Hepatocyte (in vitro differentiated cells): ENCODE measurements at regions not wholly inside any gene's neighbourhood (a gene's known extent, or its start where the extent isn't known, plus 50 kb on each side); places are given as distances from the start of the nearest gene placed in this dataset.

Experiments
- DNase-seq: peaks from one replicate; pipeline ENCODE4 v3.0.0-alpha.2; 2016; ENCODE audit warnings: low spot score
- H2AFZ ChIP-seq: fragments of 200-600 bp; sonication (generic); 2 replicates; pipeline ENCODE4 v1.6.0; 2016; ENCODE audit warnings: antibody characterized with exemption, mild to moderate bottlenecking
- H3K27ac ChIP-seq: fragments of 200-600 bp; sonication (generic); 2 replicates; pipeline ENCODE4 v1.5.1; 2016; ENCODE audit warnings: mild to moderate bottlenecking
- H3K27me3 ChIP-seq: fragments of 200-600 bp; sonication (generic); 2 replicates; pipeline ENCODE4 v1.6.1; 2016
- H3K36me3 ChIP-seq: fragments of 200-600 bp; sonication (generic); replicated peaks from 2 replicates; pipeline ENCODE4 v1.5.1; 2016; ENCODE audit warnings: low read depth; ENCODE audit not compliant: insufficient read depth
- H3K4me1 ChIP-seq: fragments of 200-600 bp; sonication (generic); 2 replicates; pipeline ENCODE4 v1.5.1; 2016; ENCODE audit warnings: mild to moderate bottlenecking, moderate library complexity; ENCODE audit not compliant: insufficient read depth
- H3K4me2 ChIP-seq: fragments of 200-600 bp; sonication (generic); 2 replicates; pipeline ENCODE4 v1.6.0; 2016
- H3K4me3 ChIP-seq: fragments of 200-600 bp; sonication (generic); 2 replicates; pipeline ENCODE4 v1.5.1; 2016; ENCODE audit warnings: mild to moderate bottlenecking
- H3K79me2 ChIP-seq: fragments of 200-600 bp; sonication (generic); 2 replicates; pipeline ENCODE4 v1.6.0; 2017; ENCODE audit warnings: mild to moderate bottlenecking
- H3K9me2 ChIP-seq: fragments of 200-600 bp; sonication (generic); replicated peaks from 2 replicates; pipeline ENCODE4 v1.6.0; 2017; ENCODE audit warnings: mild to moderate bottlenecking; ENCODE audit not compliant: insufficient read depth
- H3K9me3 ChIP-seq: fragments of 200-600 bp; sonication (generic); 2 replicates; pipeline ENCODE4 v1.5.1; 2016; ENCODE audit warnings: low read depth, mild to moderate bottlenecking
- H4K20me1 ChIP-seq: fragments of 200-600 bp; sonication (generic); 2 replicates; pipeline ENCODE4 v1.6.0; 2016; ENCODE audit warnings: mild to moderate bottlenecking; ENCODE audit not compliant: insufficient read depth, poor library complexity, severe bottlenecking
- EZH2 ChIP-seq: fragments of 200-600 bp; sonication (generic); IDR thresholded peaks from 2 replicates; pipeline ENCODE4 v1.6.1; 2016; ENCODE audit warnings: antibody characterized with exemption, mild to moderate bottlenecking, borderline replicate concordance
- EZH2phosphoT487 ChIP-seq: fragments of 200-600 bp; sonication (generic); IDR thresholded peaks from one replicate; pipeline ENCODE4 v1.6.1; 2018; ENCODE audit warnings: antibody characterized with exemption, mild to moderate bottlenecking, low read depth, moderate library complexity; ENCODE audit not compliant: unreplicated experiment, severe bottlenecking
- WGBS: methylation state at CpG from one replicate; pipeline ENCODE4 v1.1.6; 2016; ENCODE audit warnings: low lambda C conversion rate; ENCODE audit errors: missing lambda C conversion rate; 5-methylcytosine and 5-hydroxymethylcytosine counted together
- TF ChIP-seq, protein P1 (sequence below): fragments of 200-600 bp; sonication (generic); IDR thresholded peaks from 2 replicates; pipeline ENCODE4 v1.5.1; 2016; ENCODE audit warnings: antibody characterized with exemption, mild to moderate bottlenecking; ENCODE audit not compliant: poor library complexity

DNA sequence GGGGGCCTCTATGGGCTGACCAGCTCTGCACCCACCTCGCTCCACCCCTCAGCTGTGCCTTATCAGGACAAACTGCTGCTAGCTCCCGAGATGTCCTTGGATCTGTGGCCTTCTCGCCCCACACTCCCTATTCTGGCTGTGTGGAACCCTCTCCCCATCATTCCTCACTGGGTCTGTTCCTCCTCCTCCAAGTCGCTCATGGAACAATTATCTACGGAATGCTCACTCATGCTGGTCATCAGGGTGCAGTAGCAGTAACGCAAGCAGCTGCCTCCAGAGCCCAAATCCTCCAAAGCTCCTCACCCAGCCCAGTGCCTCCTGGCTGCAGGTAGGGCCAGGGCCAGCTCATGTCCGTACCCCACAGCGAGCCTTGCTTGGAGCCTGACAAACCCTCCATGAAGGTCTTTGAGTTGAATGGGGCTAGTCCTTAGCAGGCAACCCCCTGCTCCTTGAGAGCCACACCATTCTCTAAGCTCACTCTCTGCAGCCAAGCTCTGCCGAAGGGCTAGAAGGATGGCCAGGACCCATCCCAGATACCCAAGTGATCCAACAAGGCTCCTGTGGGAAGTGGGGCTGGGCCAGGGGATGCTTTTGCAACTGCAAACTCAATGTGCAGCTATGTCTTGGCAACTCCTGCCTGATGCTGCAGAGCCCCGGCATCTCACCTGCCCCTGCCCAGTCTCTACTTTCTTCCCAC, 977.8 kb downstream of the TBC1D22A start:
- Histone ChIP-seq H3K27ac (no peak overlapping the region), H2AFZ (no peak overlapping the region), H3K9me3 (no peaks in the 10 kb centered on the region), H3K36me3 (no peaks in the 10 kb centered on the region), H4K20me1 (no peaks in the 10 kb centered on the region), H3K79me2 (no peaks in the 10 kb centered on the region), H3K4me2 (no peak overlapping the region), H3K4me1 (no peaks in the 10 kb centered on the region), H3K4me3 (no peak overlapping the region), H3K27me3 (no peaks in the 10 kb centered on the region), H3K9me2 (no peaks in the 10 kb centered on the region)
- DNase-seq = no peak
- WGBS = 85% methylated on average over 10 of the region's 10 CpGs
- TF ChIP-seq, protein P1, sequence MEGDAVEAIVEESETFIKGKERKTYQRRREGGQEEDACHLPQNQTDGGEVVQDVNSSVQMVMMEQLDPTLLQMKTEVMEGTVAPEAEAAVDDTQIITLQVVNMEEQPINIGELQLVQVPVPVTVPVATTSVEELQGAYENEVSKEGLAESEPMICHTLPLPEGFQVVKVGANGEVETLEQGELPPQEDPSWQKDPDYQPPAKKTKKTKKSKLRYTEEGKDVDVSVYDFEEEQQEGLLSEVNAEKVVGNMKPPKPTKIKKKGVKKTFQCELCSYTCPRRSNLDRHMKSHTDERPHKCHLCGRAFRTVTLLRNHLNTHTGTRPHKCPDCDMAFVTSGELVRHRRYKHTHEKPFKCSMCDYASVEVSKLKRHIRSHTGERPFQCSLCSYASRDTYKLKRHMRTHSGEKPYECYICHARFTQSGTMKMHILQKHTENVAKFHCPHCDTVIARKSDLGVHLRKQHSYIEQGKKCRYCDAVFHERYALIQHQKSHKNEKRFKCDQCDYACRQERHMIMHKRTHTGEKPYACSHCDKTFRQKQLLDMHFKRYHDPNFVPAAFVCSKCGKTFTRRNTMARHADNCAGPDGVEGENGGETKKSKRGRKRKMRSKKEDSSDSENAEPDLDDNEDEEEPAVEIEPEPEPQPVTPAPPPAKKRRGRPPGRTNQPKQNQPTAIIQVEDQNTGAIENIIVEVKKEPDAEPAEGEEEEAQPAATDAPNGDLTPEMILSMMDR = no peak
- TF ChIP-seq EZH2phosphoT487 = no peak

DNA sequence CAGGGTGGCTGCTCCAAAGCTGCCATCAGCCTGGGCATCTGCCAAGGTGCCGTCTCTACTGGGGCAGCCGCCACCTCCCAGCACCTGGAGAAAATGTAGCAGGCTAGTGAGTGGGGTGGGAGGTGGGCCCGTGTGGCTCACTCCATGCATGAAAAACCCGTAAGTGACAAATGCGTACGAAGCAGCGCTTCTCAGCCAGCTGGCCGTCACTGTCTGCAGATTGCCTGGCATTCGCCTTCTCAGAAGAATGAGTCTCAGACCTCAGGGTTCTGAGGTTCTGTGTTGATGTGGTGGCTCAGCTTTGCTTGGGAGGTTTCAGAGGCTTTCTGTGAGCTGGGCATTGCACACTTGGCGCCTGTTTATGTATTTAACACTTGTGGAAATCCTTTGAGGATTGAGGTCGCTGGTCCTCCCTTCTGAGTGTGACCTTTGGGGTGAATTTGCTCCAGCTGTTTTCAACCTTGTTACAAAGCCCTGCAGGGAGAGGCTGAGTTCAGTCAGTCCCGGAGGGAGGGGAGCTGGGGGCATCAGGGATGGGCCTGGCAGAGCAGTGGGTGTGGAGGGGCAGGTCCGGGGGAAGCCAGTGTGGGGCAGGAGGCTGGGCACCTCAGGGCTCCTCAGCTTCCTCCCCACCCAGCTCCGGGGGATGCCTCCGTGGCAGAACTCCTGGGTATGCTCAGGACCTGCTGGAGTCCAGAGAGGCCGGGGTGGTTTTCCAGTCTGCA, 977.0 kb downstream of the TBC1D22A start:
- Histone ChIP-seq H3K9me3 (no peaks in the 10 kb centered on the region), H2AFZ (no peak overlapping the region), H3K4me1 (no peaks in the 10 kb centered on the region), H3K79me2 (no peaks in the 10 kb centered on the region), H3K27me3 (no peaks in the 10 kb centered on the region), H3K4me3 (no peak overlapping the region), H3K27ac (no peak overlapping the region), H3K36me3 (no peaks in the 10 kb centered on the region), H3K9me2 (no peaks in the 10 kb centered on the region), H4K20me1 (no peaks in the 10 kb centered on the region), H3K4me2 (no peak overlapping the region)
- TF ChIP-seq, protein P1 = no peak
- TF ChIP-seq EZH2phosphoT487 (no peak), EZH2 (no peak)
- DNase-seq = no peak
- 83% methylated on average over 15 of the region's 16 CpGs for WGBS

DNA sequence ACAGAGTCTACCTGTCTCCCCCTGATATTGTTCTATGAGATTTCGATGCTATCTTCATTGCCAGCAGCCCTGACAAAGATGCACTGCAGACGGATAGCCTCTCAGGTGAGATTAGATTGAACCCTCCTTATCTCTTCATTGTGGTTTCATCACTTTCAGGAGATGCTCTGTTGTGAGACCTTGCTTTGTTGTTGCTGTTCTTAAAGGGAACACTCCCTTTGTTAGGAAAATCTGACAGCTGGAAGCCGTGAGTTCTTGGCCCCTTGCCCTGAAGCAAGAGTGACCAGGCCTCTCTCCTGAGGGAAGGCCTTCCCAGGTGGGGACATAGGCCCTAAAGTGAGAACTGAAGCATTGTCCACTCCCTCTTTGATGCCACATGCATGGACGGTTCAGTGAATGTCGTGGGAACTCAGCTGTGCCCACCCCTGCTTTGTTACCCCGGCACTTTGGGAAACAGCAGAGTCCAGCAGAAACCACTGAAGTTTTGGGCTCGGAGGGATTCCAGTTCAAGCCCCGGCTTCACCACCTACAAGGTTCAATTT, 976.1 kb downstream of the TBC1D22A start:
- no peak overlapping the region for H3K27ac ChIP-seq
- 59% methylated on average over 8 of the region's 8 CpGs for WGBS
- no peak overlapping the region for H3K4me3 ChIP-seq
- no peaks in the 10 kb centered on the region for H3K27me3 ChIP-seq
- H3K79me2 ChIP-seq = no peaks in the 10 kb centered on the region
- TF ChIP-seq, protein P1 = no peak
- TF ChIP-seq EZH2 = no peak
- no peak for TF ChIP-seq EZH2phosphoT487
- no peaks in the 10 kb centered on the region for H3K9me2 ChIP-seq
- H2AFZ ChIP-seq = no peak overlapping the region
- no peaks in the 10 kb centered on the region for H3K9me3 ChIP-seq
- H4K20me1 ChIP-seq = no peaks in the 10 kb centered on the region
- no peaks in the 10 kb centered on the region for H3K36me3 ChIP-seq
- no peak overlapping the region for H3K4me2 ChIP-seq
- DNase-seq = no peak
- no peaks in the 10 kb centered on the region for H3K4me1 ChIP-seq
